Large intestine (tissue), 3 donors: ENCODE measurements at regions not wholly inside any gene's neighbourhood (a gene's known extent, or its start where the extent isn't known, plus 50 kb on each side); places are given as distances from the start of the nearest gene placed in this dataset.
"Not testable (repeated sequence)": the region's sequence is repeated elsewhere in the genome, so short reads cannot be mapped to it uniquely, and the experiment has no call there.

Experiments
- DNase-seq, 2 donors: peaks; one replicate each; pipeline versions ENCODE4 v3.0.0 to v3.0.0-alpha.2; 2013
- H3K27ac ChIP-seq: one replicate; pipeline ENCODE4 v1.5.1; 2013; ENCODE audit warnings: low read length
- H3K27me3 ChIP-seq: 2 replicates; pipeline ENCODE4 v1.6.1; 2013; ENCODE audit warnings: low read length; ENCODE audit not compliant: control insufficient read depth, insufficient read depth
- H3K36me3 ChIP-seq: 2 replicates; pipeline ENCODE4 v1.6.1; 2013; ENCODE audit warnings: low read length; ENCODE audit not compliant: control insufficient read depth, insufficient read depth
- H3K4me1 ChIP-seq: one replicate; pipeline ENCODE4 v1.6.1; 2013; ENCODE audit warnings: low read length; ENCODE audit not compliant: control insufficient read depth, insufficient read depth
- H3K4me3 ChIP-seq: one replicate; pipeline ENCODE4 v1.5.1; 2013; ENCODE audit warnings: low read length
- H3K9me3 ChIP-seq: one replicate; pipeline ENCODE4 v1.6.1; 2013; ENCODE audit warnings: mild to moderate bottlenecking, low read depth, low read length, moderate library complexity; ENCODE audit not compliant: control insufficient read depth
- WGBS: methylation state at CpG from one replicate; pipeline ENCODE4 v1.1.5; 2013; ENCODE audit warnings: low lambda C conversion rate; ENCODE audit not compliant: insufficient coverage; 5-methylcytosine and 5-hydroxymethylcytosine counted together

DNA sequence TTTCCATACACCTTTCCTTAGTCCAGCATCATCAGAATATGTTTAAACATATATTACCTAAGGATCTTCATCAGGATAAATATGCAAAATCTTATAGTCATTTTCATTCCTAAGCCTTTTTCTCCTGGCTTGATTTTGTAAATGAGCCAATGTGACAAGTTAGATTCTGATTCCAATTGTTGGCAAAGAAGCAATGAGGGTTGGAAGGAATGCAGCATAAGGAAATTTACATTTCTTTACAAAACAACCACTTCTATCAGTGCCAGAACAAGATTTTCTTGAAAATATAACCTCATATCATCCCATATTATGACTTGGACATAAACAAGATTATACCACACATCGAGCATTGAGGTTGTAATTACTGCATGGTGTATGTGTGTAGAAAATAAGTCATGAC, 508.1 kb downstream of the TRAM1L1 start:
- H3K4me1 ChIP-seq: no peaks in the 10 kb centered on the region
- no CpG with 5 or more reads among the region's 1 CpG for WGBS
- no peak for DNase-seq

DNA sequence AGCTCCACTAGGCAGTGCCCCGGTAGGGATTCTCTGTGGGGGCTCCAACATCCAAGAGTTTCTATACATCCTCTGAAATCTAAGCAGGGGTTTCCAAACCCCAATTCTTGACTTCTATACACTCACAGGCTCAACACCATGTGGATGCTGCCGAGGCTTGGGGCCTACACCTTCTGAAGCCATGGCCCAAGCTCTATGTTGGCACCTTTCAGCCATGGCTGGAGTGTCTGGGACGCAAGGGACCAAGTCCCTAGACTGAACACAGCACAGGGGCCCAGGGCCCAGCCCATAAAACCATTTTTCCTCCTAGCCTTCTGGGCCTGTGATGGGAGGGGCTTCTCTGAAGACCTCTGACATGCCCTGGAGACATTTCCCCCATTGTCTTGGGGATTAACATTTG, 511.8 kb downstream of the TRAM1L1 start:
- H3K36me3 ChIP-seq: no peaks in the 10 kb centered on the region
- WGBS: no CpG with 5 or more reads among the region's 3 CpGs

More for the DNA sequence above, 508.1 kb downstream of the TRAM1L1 start:
- Histone ChIP-seq H3K9me3 (no peaks in the 10 kb centered on the region), H3K27ac (no peak overlapping the region), H3K4me3 (no peak overlapping the region), H3K36me3 (no peaks in the 10 kb centered on the region), H3K27me3 (no peaks in the 10 kb centered on the region)

DNA sequence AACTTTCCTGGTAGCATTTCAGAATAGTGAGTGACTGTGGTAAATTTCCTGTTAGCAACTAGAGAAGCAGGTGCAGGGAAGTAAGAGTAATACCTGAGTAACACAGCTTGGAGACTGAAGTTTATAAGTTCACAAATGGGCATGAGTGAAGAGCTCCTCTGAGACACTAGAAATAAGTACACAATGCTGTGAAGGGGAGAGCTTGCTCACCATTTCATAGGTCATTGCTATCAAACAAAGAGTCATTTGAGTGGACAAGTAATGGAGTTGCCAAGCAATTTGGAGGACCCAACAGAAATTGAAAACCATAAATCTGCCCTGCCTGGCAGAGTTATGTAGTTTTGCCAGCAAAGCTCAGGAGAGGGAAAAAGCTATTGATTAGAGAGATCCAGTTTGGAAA, 523.6 kb downstream of the TRAM1L1 start:
- Histone ChIP-seq H3K27ac (no peak overlapping the region), H3K36me3 (no peaks in the 10 kb centered on the region), H3K27me3 (no peaks in the 10 kb centered on the region), H3K4me3 (no peak overlapping the region), H3K9me3 (no peaks in the 10 kb centered on the region), H3K4me1 (no peaks in the 10 kb centered on the region)
- no peak for DNase-seq

More for the DNA sequence above, 511.8 kb downstream of the TRAM1L1 start:
- Histone ChIP-seq H3K4me3 (no peak overlapping the region), H3K4me1 (no peaks in the 10 kb centered on the region), H3K27me3 (no peaks in the 10 kb centered on the region), H3K9me3 (no peaks in the 10 kb centered on the region), H3K27ac (no peak overlapping the region)
- DNase-seq: no peak

DNA sequence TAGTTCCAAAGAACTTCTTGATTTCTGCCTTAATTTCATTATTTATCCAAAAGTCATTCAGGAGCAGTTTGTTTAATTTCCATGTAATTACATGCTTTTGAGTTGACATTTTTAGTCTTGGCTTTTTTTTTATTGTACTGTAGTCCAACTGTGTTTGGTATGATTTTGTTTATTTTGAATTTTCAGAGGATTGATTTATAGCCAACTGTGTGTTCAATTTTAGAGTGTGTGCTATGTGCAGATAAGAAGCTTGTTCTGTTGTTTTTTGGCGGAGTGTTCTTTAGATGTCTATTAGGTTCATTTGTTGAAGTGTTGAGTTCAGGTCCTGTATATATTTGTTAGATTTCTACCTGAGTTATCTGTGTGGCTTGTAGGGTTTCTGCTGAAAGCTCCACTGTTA, 533.6 kb downstream of the TRAM1L1 start:
- Histone ChIP-seq H3K27ac (no peak overlapping the region), H3K4me3 (no peak overlapping the region), H3K4me1 (no peaks in the 10 kb centered on the region), H3K36me3 (no peaks in the 10 kb centered on the region), H3K27me3 (no peaks in the 10 kb centered on the region), H3K9me3 (no peaks in the 10 kb centered on the region)
- no peak for DNase-seq
- no CpG with 5 or more reads among the region's 1 CpG for WGBS

DNA sequence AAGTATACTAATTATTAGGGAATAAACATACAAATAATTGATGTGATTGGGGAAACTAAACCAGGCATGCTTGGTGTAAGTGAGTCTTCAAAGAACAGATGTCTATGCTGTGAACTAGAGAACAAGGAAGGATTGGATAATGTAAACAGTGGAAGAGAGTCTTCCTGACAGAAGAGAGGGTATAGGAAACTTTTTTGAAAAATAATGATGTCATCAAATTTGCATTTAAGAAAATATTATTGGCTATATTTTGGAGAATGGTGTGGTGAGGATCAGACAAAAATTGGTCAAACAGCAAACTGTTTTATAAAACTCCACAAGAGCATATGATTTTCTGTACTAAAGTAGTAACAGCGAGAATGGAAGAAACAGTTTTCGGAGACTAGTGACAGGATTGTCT, 537.7 kb downstream of the TRAM1L1 start:
- Histone ChIP-seq H3K9me3 (no peaks in the 10 kb centered on the region), H3K4me1 (no peaks in the 10 kb centered on the region), H3K27ac (no peak overlapping the region), H3K4me3 (no peak overlapping the region), H3K36me3 (no peaks in the 10 kb centered on the region), H3K27me3 (no peaks in the 10 kb centered on the region)
- WGBS: no CpG with 5 or more reads among the region's 2 CpGs
- DNase-seq: no peak

DNA sequence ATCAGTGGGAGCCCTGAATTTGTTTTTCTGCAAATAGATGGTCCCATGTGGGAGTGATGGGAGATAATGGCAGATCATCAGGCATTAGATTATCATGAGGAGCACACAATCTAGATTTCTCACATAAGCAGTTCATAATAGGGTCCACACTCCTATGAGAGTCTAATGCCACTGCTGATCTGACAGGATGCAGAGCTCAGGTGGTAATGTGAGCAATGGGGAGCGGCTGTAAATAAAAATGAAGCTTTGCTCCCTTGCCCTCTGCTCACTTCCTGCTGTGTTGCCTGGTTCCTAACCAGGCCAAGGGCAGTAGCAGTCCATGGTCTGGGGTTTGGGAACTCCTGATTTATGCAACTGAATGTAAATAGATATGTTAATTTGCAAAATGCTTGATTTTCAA, 538.6 kb downstream of the TRAM1L1 start:
- Histone ChIP-seq H3K4me1 (no peaks in the 10 kb centered on the region), H3K27ac (no peak overlapping the region), H3K36me3 (no peaks in the 10 kb centered on the region), H3K4me3 (no peak overlapping the region), H3K27me3 (no peaks in the 10 kb centered on the region), H3K9me3 (no peaks in the 10 kb centered on the region)
- no peak for DNase-seq
- no CpG with 5 or more reads among the region's 1 CpG for WGBS

DNA sequence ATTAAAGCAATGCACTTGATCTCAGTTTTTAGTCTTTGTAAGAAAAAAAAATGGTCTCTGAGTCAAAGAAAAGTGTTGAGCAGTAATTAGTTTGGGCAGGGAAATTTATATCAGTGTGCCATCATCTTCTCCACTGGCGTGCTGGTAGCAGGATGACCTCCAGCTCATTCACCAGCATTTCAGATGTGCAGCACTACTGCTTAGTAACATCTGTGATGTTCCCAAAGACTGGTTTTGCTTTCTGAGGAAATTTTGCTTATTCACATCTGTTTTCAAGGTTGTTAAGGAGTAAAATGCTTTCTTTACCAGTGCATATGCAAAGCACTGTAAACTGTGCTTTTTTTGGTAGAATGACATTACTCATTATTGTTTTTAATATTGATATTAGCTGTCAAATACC, 540.4 kb downstream of the TRAM1L1 start:
- Histone ChIP-seq H3K4me1 (no peaks in the 10 kb centered on the region), H3K27me3 (no peaks in the 10 kb centered on the region), H3K36me3 (no peaks in the 10 kb centered on the region), H3K27ac (no peak overlapping the region), H3K4me3 (no peak overlapping the region), H3K9me3 (no peaks in the 10 kb centered on the region)
- no CpG with 5 or more reads among the region's 1 CpG for WGBS
- DNase-seq: no peak

DNA sequence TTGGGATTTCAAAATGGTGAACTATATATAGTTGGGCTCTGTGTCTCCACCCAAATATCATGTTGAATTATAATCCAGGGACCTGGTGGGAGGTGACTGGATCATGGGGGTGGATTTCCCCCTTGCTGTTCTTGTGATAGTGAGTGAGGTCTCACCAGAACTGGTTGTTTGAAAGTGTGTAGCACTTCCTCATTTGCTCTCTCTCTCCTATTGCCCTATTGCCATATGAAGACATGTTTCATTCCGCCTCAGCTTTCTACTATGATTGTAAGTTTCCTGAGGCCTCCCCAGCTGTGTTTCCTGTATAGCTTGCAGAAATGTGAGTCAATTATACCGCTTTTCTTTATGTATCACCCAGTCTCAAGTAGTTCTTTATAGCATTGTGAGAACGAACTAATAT, 545.6 kb downstream of the TRAM1L1 start:
- Histone ChIP-seq H3K9me3 (no peaks in the 10 kb centered on the region), H3K27ac (no peak overlapping the region), H3K4me1 (no peaks in the 10 kb centered on the region), H3K4me3 (no peak overlapping the region), H3K27me3 (no peaks in the 10 kb centered on the region), H3K36me3 (no peaks in the 10 kb centered on the region)
- no CpG with 5 or more reads among the region's 3 CpGs for WGBS
- no peak for DNase-seq

DNA sequence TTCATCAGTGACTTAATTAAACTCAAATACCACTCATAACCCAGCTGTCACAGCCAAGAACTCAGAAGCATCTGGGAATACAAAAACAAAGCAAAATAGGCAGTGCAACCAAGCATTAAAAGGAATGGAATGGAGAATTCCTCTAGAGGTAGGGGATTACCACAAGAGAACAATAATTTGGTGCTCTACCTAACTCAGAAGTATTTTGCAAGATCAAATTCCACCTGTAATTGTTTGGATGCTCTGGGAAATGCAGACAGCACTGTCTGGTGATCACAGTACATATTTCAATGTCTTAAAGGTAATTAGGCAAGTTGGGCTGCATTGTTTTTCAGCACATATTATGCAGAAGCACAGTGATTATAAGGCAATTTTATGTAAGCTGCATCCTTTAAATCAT, 547.5 kb downstream of the TRAM1L1 start:
- Histone ChIP-seq H3K9me3 (no peaks in the 10 kb centered on the region), H3K4me3 (no peak overlapping the region), H3K4me1 (no peaks in the 10 kb centered on the region), H3K36me3 (no peaks in the 10 kb centered on the region), H3K27me3 (no peaks in the 10 kb centered on the region), H3K27ac (no peak overlapping the region)
- no peak for DNase-seq

DNA sequence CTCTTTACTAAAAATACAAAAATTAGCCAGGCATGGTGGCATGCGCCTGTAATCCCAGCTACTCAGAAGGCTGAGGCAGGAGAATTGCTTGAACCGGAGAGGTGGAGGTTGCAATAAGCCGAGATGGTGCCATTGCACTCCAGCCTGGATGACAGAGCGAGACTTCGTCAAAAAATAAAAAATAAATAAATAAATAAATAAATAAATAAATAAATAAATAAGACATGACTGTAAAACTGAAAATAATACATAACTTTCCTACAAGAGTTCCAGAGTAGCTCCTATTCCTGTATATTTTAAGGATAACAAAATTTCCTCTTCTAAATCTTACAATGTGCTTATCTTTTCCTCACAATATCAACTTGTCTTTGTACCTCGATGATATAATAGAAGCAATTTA, 549.4 kb downstream of the TRAM1L1 start:
- not testable (repeated sequence) for DNase-seq

DNA sequence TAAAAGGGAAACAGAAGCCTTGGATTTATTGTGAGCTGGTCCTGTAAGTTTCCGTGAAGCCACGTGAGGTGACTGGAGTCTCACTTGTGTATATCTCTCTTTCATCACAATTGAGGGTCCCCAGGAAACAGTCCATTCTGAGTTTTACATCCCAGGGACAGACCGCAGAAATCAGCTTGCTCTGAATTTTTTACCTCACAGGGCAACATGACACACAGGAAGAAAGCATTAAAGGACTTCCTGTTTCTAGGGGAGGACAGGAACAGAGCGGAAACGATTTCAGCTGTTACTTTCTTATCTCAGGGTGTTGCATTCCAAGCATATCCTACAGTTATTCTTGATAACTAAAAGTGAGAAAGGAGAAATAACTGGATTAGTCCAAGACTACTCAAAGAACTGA, 553.5 kb downstream of the TRAM1L1 start:
- Histone ChIP-seq H3K27ac (no peak overlapping the region), H3K36me3 (no peaks in the 10 kb centered on the region), H3K27me3 (no peaks in the 10 kb centered on the region), H3K9me3 (no peaks in the 10 kb centered on the region), H3K4me3 (no peak overlapping the region), H3K4me1 (no peaks in the 10 kb centered on the region)
- 86% methylated on average over 1 of the region's 5 CpGs for WGBS
- DNase-seq: no peak

More for the DNA sequence above, 549.4 kb downstream of the TRAM1L1 start:
- H3K27me3 ChIP-seq, H3K36me3 ChIP-seq, H3K27ac ChIP-seq, H3K4me1 ChIP-seq, H3K4me3 ChIP-seq, H3K9me3 ChIP-seq: not testable (repeated sequence)
- 100% methylated on average over 3 of the region's 6 CpGs for WGBS
